H9 (cell line): ENCODE measurements at regions not wholly inside any gene's neighbourhood (a gene's known extent, or its start where the extent isn't known, plus 50 kb on each side); places are given as distances from the start of the nearest gene placed in this dataset.

Experiments
- DNase-seq: peaks from one replicate; pipeline ENCODE4 v3.0.0-alpha.2; 2017
- H2AFZ ChIP-seq: one replicate; pipeline ENCODE4 v1.6.1; 2013; ENCODE audit warnings: mild to moderate bottlenecking, low read length, control low read depth, moderate library complexity
- H2AK5ac ChIP-seq: 2 replicates; pipeline ENCODE4 v1.6.1; 2013; ENCODE audit warnings: low read length, control low read depth, mixed read lengths; ENCODE audit not compliant: insufficient read length
- H2BK120ac ChIP-seq: one replicate; pipeline ENCODE4 v1.6.1; 2013; ENCODE audit warnings: low read depth, mild to moderate bottlenecking, low read length, control low read depth, inconsistent platforms; ENCODE audit not compliant: poor library complexity, severe bottlenecking
- H2BK12ac ChIP-seq: 2 replicates; pipeline ENCODE4 v1.6.1; 2013; ENCODE audit warnings: low read length, control low read depth, mixed read lengths, low read depth; ENCODE audit not compliant: insufficient read length
- H2BK15ac ChIP-seq: 2 replicates; pipeline ENCODE4 v1.6.1; 2013; ENCODE audit warnings: low read depth, low read length, control low read depth
- H2BK20ac ChIP-seq: one replicate; pipeline ENCODE4 v1.6.1; 2013; ENCODE audit warnings: low read depth, mild to moderate bottlenecking, low read length, control low read depth, inconsistent platforms; ENCODE audit not compliant: poor library complexity, severe bottlenecking
- H2BK5ac ChIP-seq: 2 replicates; pipeline ENCODE4 v1.6.1; 2013; ENCODE audit warnings: low read length, control low read depth, mixed read lengths; ENCODE audit not compliant: insufficient read length
- H3K14ac ChIP-seq: 2 replicates; pipeline ENCODE4 v1.6.1; 2013; ENCODE audit warnings: low read length, control low read depth; ENCODE audit not compliant: insufficient read depth
- H3K18ac ChIP-seq: 2 replicates; pipeline ENCODE4 v1.6.1; 2013; ENCODE audit warnings: low read depth, mild to moderate bottlenecking, mixed read lengths, low read length, control low read depth; ENCODE audit not compliant: insufficient read length
- H3K23ac ChIP-seq: 2 replicates; pipeline ENCODE4 v1.6.1; 2013; ENCODE audit warnings: low read length, control low read depth, mixed read lengths, low read depth; ENCODE audit not compliant: insufficient read length
- H3K23me2 ChIP-seq: 2 replicates; pipeline ENCODE4 v1.6.1; 2013; ENCODE audit warnings: low read depth, mild to moderate bottlenecking, mixed read lengths, low read length, control low read depth; ENCODE audit not compliant: insufficient read length, poor library complexity, severe bottlenecking
- H3K27ac ChIP-seq: 2 replicates; pipeline ENCODE4 v1.5.1; 2013; ENCODE audit warnings: low read length, control low read depth, mixed read lengths, low read depth; ENCODE audit not compliant: insufficient read length
- H3K27me3 ChIP-seq: 2 replicates; pipeline ENCODE4 v1.6.1; 2013; ENCODE audit warnings: low read length, control low read depth, inconsistent platforms; ENCODE audit not compliant: insufficient read depth
- H3K4ac ChIP-seq: 2 replicates; pipeline ENCODE4 v1.6.1; 2013; ENCODE audit warnings: low read depth, mild to moderate bottlenecking, control low read depth, inconsistent platforms, low read length, moderate library complexity
- H3K4me1 ChIP-seq: 2 replicates; pipeline ENCODE4 v1.6.1; 2013; ENCODE audit warnings: low read length, control low read depth, inconsistent platforms; ENCODE audit not compliant: insufficient read depth
- H3K4me2 ChIP-seq: 2 replicates; pipeline ENCODE4 v1.6.1; 2013; ENCODE audit warnings: low read length, control low read depth, mixed read lengths; ENCODE audit not compliant: insufficient read length, insufficient read depth
- H3K56ac ChIP-seq: 2 replicates; pipeline ENCODE4 v1.6.1; 2013; ENCODE audit warnings: low read depth, mild to moderate bottlenecking, mixed read lengths, low read length, control low read depth; ENCODE audit not compliant: insufficient read length
- H3K79me1 ChIP-seq: 2 replicates; pipeline ENCODE4 v1.6.1; 2013; ENCODE audit warnings: low read depth, mild to moderate bottlenecking, moderate library complexity, low read length, control low read depth, inconsistent platforms; ENCODE audit not compliant: insufficient read depth, poor library complexity, severe bottlenecking
- H3K79me2 ChIP-seq: 2 replicates; pipeline ENCODE4 v1.6.1; 2013; ENCODE audit warnings: low read length, control low read depth, inconsistent platforms; ENCODE audit not compliant: insufficient read depth
- H3K9ac ChIP-seq: 2 replicates; pipeline ENCODE4 v1.6.1; 2013; ENCODE audit warnings: low read length, control low read depth, mixed read lengths; ENCODE audit not compliant: insufficient read length; ENCODE audit errors: extremely low read depth
- H3K9me3 ChIP-seq: one replicate; pipeline ENCODE4 v1.6.1; 2013; ENCODE audit warnings: low read depth, low read length, inconsistent platforms; ENCODE audit not compliant: control insufficient read depth
- H3T11ph ChIP-seq: one replicate; pipeline ENCODE4 v1.6.1; 2013; ENCODE audit warnings: mild to moderate bottlenecking, low read length, control low read depth, inconsistent platforms
- H4K20me1 ChIP-seq: one replicate; pipeline ENCODE4 v1.6.1; 2013; ENCODE audit not compliant: control insufficient read depth, insufficient read length, insufficient read depth
- H4K5ac ChIP-seq: 2 replicates; pipeline ENCODE4 v1.6.1; 2013; ENCODE audit warnings: low read depth, mild to moderate bottlenecking, mixed read lengths, low read length, control low read depth; ENCODE audit not compliant: insufficient read length
- H4K8ac ChIP-seq: replicated peaks from 2 replicates; pipeline ENCODE4 v1.6.1; 2013; ENCODE audit warnings: low read length, control low read depth, mixed read lengths, low read depth; ENCODE audit not compliant: insufficient read length
- H4K91ac ChIP-seq: 2 replicates; pipeline ENCODE4 v1.6.1; 2013; ENCODE audit warnings: low read depth, mild to moderate bottlenecking, moderate library complexity, mixed read lengths, low read length, control low read depth; ENCODE audit not compliant: insufficient read length
- H3K27ac Mint-ChIP-seq, 3 experiments: 2 replicates in 2 of 3; 3 replicates in 1 of 3; pipeline ENCODE4 v1.8.0; 2020 to 2021; ENCODE audit warnings: mixed read lengths in 3 of 3, mild to moderate bottlenecking in 1 of 3, moderate library complexity in 1 of 3
- H3K27me3 Mint-ChIP-seq: 2 replicates; pipeline ENCODE4 v1.8.0; 2021; ENCODE audit warnings: low read depth, mild to moderate bottlenecking, moderate library complexity, mixed read lengths
- H3K36me3 Mint-ChIP-seq, 3 experiments: 2 replicates in 2 of 3; 3 replicates in 1 of 3; pipeline ENCODE4 v1.8.0; 2020 to 2021; ENCODE audit warnings: low read depth in 3 of 3, mixed read lengths in 3 of 3; ENCODE audit not compliant: insufficient read depth in 1 of 3
- H3K4me1 Mint-ChIP-seq, 2 experiments: 2 replicates each; pipeline ENCODE4 v1.8.0; 2020; ENCODE audit warnings: mixed read lengths in 2 of 2
- H3K4me3 Mint-ChIP-seq, 2 experiments: 2 replicates in 1 of 2; 3 replicates in 1 of 2; pipeline ENCODE4 v1.8.0; 2020 to 2021; ENCODE audit warnings: mild to moderate bottlenecking in 2 of 2, mixed read lengths in 2 of 2, moderate library complexity in 1 of 2
- H3K9me3 Mint-ChIP-seq, 2 experiments: 2 replicates in 1 of 2; 3 replicates in 1 of 2; pipeline ENCODE4 v1.8.0; 2020; ENCODE audit warnings: mild to moderate bottlenecking in 2 of 2, mixed read lengths in 2 of 2, moderate library complexity in 1 of 2
- WGBS: extraction: QIAGEN DNeasy Blood & Tissue Kit; methylation state at CpG from one replicate; pipeline ENCODE4 v1.1.7; 2013; ENCODE audit warnings: missing lambda C conversion rate, low lambda C conversion rate, mixed read lengths; ENCODE audit not compliant: insufficient read length; ENCODE audit errors: extremely low coverage; 5-methylcytosine and 5-hydroxymethylcytosine counted together
- TF ChIP-seq, protein P1 (sequence below): fragments of 200-600 bp; sonication (generic); conservative IDR thresholded peaks from 3 replicates; pipeline ENCODE4 v1.8.0; 2021; ENCODE audit warnings: antibody characterized with exemption, mild to moderate bottlenecking

DNA sequence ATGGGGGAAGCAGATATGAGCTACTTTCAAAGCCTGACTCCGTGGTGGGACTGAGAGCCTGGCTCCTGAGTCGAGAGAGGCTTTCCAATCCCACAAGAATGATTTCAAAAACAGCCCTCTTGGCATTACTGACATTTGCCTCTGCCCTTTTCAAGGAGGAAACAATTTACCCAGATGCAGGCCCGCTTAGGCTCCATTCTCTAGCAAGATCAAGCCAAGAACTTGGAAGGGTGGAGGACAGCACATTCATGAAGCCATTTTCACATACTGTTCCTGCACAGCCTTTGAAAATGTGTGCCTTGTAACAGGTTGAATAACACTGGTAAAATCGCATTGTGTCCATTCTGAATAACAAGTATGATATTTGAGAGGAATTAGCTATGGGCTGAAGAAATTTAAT lies 58.2 kb upstream of the EED start:
- Histone ChIP-seq H3K79me1 (no peaks in the 10 kb centered on the region), H2BK120ac (no peak overlapping the region), H2AK5ac (no peak overlapping the region), H2AFZ (no peak overlapping the region), H3K4me2 (no peak overlapping the region), H3K23ac (no peak overlapping the region), H2BK15ac (no peak overlapping the region), H3K27ac (no peak overlapping the region), H3T11ph (no peak overlapping the region), H2BK20ac (no peak overlapping the region), H3K79me2 (no peaks in the 10 kb centered on the region), H3K4me1 (no peaks in the 10 kb centered on the region), H2BK5ac (no peak overlapping the region), H4K20me1 (no peaks in the 10 kb centered on the region), H3K9ac (no peak overlapping the region), H3K27me3 (no peaks in the 10 kb centered on the region), H3K4ac (no peak overlapping the region), H3K9me3 (no peaks in the 10 kb centered on the region), H3K14ac (no peak overlapping the region), H2BK12ac (no peak overlapping the region), H4K91ac (no peak overlapping the region), H4K8ac (no peak overlapping the region), H4K5ac (no peak overlapping the region), H3K18ac (no peak overlapping the region), H3K23me2 (no peaks in the 10 kb centered on the region), H3K56ac (no peak overlapping the region)
- H3K4me1 Mint-ChIP-seq: no peaks in the 10 kb centered on the region
- no peak overlapping the region for H3K4me3 Mint-ChIP-seq
- no peaks in the 10 kb centered on the region for H3K9me3 Mint-ChIP-seq
- H3K27ac Mint-ChIP-seq: no peak overlapping the region
- TF ChIP-seq, protein P1, sequence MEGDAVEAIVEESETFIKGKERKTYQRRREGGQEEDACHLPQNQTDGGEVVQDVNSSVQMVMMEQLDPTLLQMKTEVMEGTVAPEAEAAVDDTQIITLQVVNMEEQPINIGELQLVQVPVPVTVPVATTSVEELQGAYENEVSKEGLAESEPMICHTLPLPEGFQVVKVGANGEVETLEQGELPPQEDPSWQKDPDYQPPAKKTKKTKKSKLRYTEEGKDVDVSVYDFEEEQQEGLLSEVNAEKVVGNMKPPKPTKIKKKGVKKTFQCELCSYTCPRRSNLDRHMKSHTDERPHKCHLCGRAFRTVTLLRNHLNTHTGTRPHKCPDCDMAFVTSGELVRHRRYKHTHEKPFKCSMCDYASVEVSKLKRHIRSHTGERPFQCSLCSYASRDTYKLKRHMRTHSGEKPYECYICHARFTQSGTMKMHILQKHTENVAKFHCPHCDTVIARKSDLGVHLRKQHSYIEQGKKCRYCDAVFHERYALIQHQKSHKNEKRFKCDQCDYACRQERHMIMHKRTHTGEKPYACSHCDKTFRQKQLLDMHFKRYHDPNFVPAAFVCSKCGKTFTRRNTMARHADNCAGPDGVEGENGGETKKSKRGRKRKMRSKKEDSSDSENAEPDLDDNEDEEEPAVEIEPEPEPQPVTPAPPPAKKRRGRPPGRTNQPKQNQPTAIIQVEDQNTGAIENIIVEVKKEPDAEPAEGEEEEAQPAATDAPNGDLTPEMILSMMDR: no peak
- no peak for DNase-seq
- no peaks in the 10 kb centered on the region for H3K36me3 Mint-ChIP-seq
- H3K27me3 Mint-ChIP-seq: peaks cover 3% of the 10 kb centered on the region; the same call in 1 of the 2 replicates
- WGBS: no CpG with 5 or more reads among the region's 4 CpGs
